GM12878 (cell line): ENCODE measurements at regions not wholly inside any gene's neighbourhood (a gene's known extent, or its start where the extent isn't known, plus 50 kb on each side); places are given as distances from the start of the nearest gene placed in this dataset.

Experiments
- ATAC-seq: fragments of 200-7000 bp; cut with Tn5 transposase; 3 replicates; pipeline ENCODE4 v1.9.1; 2020; ENCODE audit warnings: mild to moderate bottlenecking, moderate library complexity
- BruUV-seq: library from RNA; stranded (reverse); fragments of 400-500 nt; replicated peaks from 2 replicates; lab custom pipeline; 2021; lab: Mats Ljungman, UMichigan
- CTCF ChIA-PET: fragments of 300-600 bp; sonication (Branson Sonifier 250); formaldehyde crosslinking; extraction: SDS; loops from one replicate; lab custom pipeline; 2021; ENCODE audit warnings: inconsistent platforms; lab: Yijun Ruan, JAX
- POLR2A ChIA-PET: fragments of 350-600 bp; formaldehyde crosslinking; extraction: SDS; loops from one replicate; lab custom pipeline; 2021; ENCODE audit warnings: inconsistent platforms; lab: Charles Lee
- RAD21 ChIA-PET: fragments of 300-600 bp; sonication (Branson Sonifier 250); formaldehyde crosslinking; loops from one replicate; lab custom pipeline; 2023; ENCODE audit warnings: antibody characterized with exemption; ENCODE audit not compliant: unreplicated experiment; lab: Charles Lee
- SMC1A ChIA-PET: fragments of 300-600 bp; sonication (Branson Sonifier 250); formaldehyde crosslinking; loops from one replicate; lab custom pipeline; 2023; ENCODE audit not compliant: unreplicated experiment, uncharacterized antibody; lab: Charles Lee
- DNase-seq: peaks from one replicate; pipeline ENCODE4 v3.0.0-alpha.2; 2011; ENCODE audit warnings: low read depth, low spot score
- FAIRE-seq: peaks from 3 replicates; lab custom pipeline; 2011; peaks lifted over from hg19 to GRCh38; lab: Jason Lieb, UNC
- H2AFZ ChIP-seq: 2 replicates; pipeline ENCODE4 v1.6.0; 2011; ENCODE audit warnings: low read depth, low read length, control low read depth; ENCODE audit not compliant: control insufficient read depth
- H3K27ac ChIP-seq: 2 replicates; pipeline ENCODE4 v1.5.1; 2011; ENCODE audit warnings: control low read depth; ENCODE audit not compliant: control insufficient read depth, insufficient read depth
- H3K27me3 ChIP-seq, 2 experiments: replicated peaks in 1 of 2; 2 replicates each; pipeline versions ENCODE4 v1.6.0 to v1.6.1; 2011; ENCODE audit warnings: low read length in 1 of 2; ENCODE audit not compliant: control insufficient read depth in 2 of 2, insufficient read depth in 2 of 2
- H3K36me3 ChIP-seq, 2 experiments: 2 replicates each; pipeline ENCODE4 v1.5.1; 2011; ENCODE audit warnings: low read length in 1 of 2; ENCODE audit not compliant: control insufficient read depth in 2 of 2, insufficient read depth in 2 of 2
- H3K4me1 ChIP-seq: 2 replicates; pipeline ENCODE4 v1.6.1; 2011; ENCODE audit warnings: mild to moderate bottlenecking, low read length, moderate library complexity, mixed read lengths; ENCODE audit not compliant: control insufficient read depth, insufficient read depth
- H3K4me2 ChIP-seq: 2 replicates; pipeline ENCODE4 v1.6.0; 2011; ENCODE audit warnings: control low read depth; ENCODE audit not compliant: control insufficient read depth, insufficient read depth
- H3K4me3 ChIP-seq: fragments of 200-600 bp; sonication (generic); 2 replicates; pipeline ENCODE4 v1.5.1; 2016
- H3K79me2 ChIP-seq: 2 replicates; pipeline ENCODE4 v1.6.0; 2011; ENCODE audit warnings: low read length; ENCODE audit not compliant: control insufficient read depth, insufficient read depth
- H3K9ac ChIP-seq: 2 replicates; pipeline ENCODE4 v1.8.0; 2011; ENCODE audit warnings: low read length, control low read depth, mixed read lengths; ENCODE audit not compliant: control insufficient read depth, insufficient read depth
- H3K9me3 ChIP-seq: replicated peaks from 3 replicates; pipeline ENCODE4 v1.5.1; 2011; ENCODE audit warnings: mild to moderate bottlenecking, low read length; ENCODE audit not compliant: control insufficient read depth, insufficient read depth
- H4K20me1 ChIP-seq: 2 replicates; pipeline ENCODE4 v1.6.0; 2011; ENCODE audit not compliant: control insufficient read depth, insufficient read depth
- ATF7 ChIP-seq: fragments of 450-650 bp; IDR thresholded peaks from 2 replicates; pipeline ENCODE4 v1.6.1; 2016; ENCODE audit warnings: low read depth, mild to moderate bottlenecking
- BCL11A ChIP-seq: IDR thresholded peaks from 2 replicates; pipeline ENCODE4 v1.6.1; 2011; ENCODE audit warnings: low read depth, low read length
- CHD2 ChIP-seq: IDR thresholded peaks from 2 replicates; pipeline ENCODE4 v1.6.1; 2011; ENCODE audit warnings: low read depth, low read length, improper control_type of control experiment, borderline replicate concordance
- CREB1 ChIP-seq: IDR thresholded peaks from 2 replicates; pipeline ENCODE4 v1.6.1; 2012; ENCODE audit warnings: low read depth, mild to moderate bottlenecking, inconsistent platforms
- ETV6 ChIP-seq, 2 experiments: fragments of 450-650 bp in 1 of 2; IDR thresholded peaks in 1 of 2; conservative IDR thresholded peaks in 1 of 2; 2 replicates each; pipeline ENCODE4 v1.6.1; 2014; ENCODE audit warnings: antibody characterized with exemption in 1 of 2, borderline replicate concordance in 1 of 2, low read depth in 1 of 2, mild to moderate bottlenecking in 1 of 2, moderate library complexity in 1 of 2
- MEF2A ChIP-seq: IDR thresholded peaks from 2 replicates; pipeline ENCODE4 v1.6.1; 2011; ENCODE audit warnings: low read depth, mild to moderate bottlenecking, low read length, moderate library complexity; ENCODE audit not compliant: insufficient read depth
- NFXL1 ChIP-seq: fragments of 450-650 bp; IDR thresholded peaks from 2 replicates; pipeline ENCODE4 v1.6.1; 2017; ENCODE audit warnings: antibody characterized with exemption, mild to moderate bottlenecking, borderline replicate concordance
- NR2C2 ChIP-seq: IDR thresholded peaks from 2 replicates; pipeline ENCODE4 v1.6.1; 2011; ENCODE audit warnings: borderline replicate concordance, low read depth; ENCODE audit not compliant: control insufficient read depth, insufficient read length
- RBBP5 ChIP-seq: fragments of 200-600 bp; sonication (generic); conservative IDR thresholded peaks from 2 replicates; pipeline ENCODE4 v1.6.1; 2016
- RCOR1 ChIP-seq: conservative IDR thresholded peaks from 2 replicates; pipeline ENCODE4 v1.6.1; 2012; ENCODE audit warnings: low read depth, low read length, improper control_type of control experiment
- RFX5 ChIP-seq: IDR thresholded peaks from 2 replicates; pipeline ENCODE4 v1.6.1; 2011; ENCODE audit warnings: low read depth, low read length, improper control_type of control experiment
- SP1 ChIP-seq: IDR thresholded peaks from one replicate; pipeline ENCODE4 v1.6.1; 2011; ENCODE audit warnings: low read depth, low read length
- TCF12 ChIP-seq: IDR thresholded peaks from 2 replicates; pipeline ENCODE4 v1.6.1; 2011; ENCODE audit warnings: low read depth, mild to moderate bottlenecking, low read length
- USF2 ChIP-seq: IDR thresholded peaks from 2 replicates; pipeline ENCODE4 v1.6.1; 2011; ENCODE audit warnings: low read depth, low read length, improper control_type of control experiment, borderline replicate concordance
- ZNF622 ChIP-seq: fragments of 450-650 bp; IDR thresholded peaks from 2 replicates; pipeline ENCODE4 v1.6.1; 2017; ENCODE audit warnings: mild to moderate bottlenecking, inconsistent platforms
- ZZZ3 ChIP-seq: IDR thresholded peaks from 2 replicates; pipeline ENCODE4 v1.6.1; 2011; ENCODE audit warnings: low read depth; ENCODE audit not compliant: control insufficient read depth, insufficient read length
- WGBS: methylation state at CpG from one replicate; pipeline ENCODE4 v1.1.6; 2016; ENCODE audit warnings: low lambda C conversion rate; ENCODE audit not compliant: insufficient replicate concordance, insufficient coverage; ENCODE audit errors: missing lambda C conversion rate; 5-methylcytosine and 5-hydroxymethylcytosine counted together
- in situ Hi-C: fragments of 300-500 bp; cut with MboI; formaldehyde crosslinking; loops from 9 replicates; pipeline ENCODE4 v1.14.3; 2018; ENCODE audit warnings: mixed read lengths
- intact Hi-C: fragments of 100-400 bp; cut with micrococcal nuclease; formaldehyde crosslinking; loops from one replicate; pipeline ENCODE4 v1.14.2; 2022; ENCODE audit not compliant: unreplicated experiment

- DNase-seq (no peak), FAIRE-seq (no peak), ATAC-seq (no peak)
- Histone ChIP-seq H4K20me1 (no peaks in the 10 kb centered on the region), H2AFZ (no peak overlapping the region), H3K4me1 (no peaks in the 10 kb centered on the region), H3K36me3 (no peaks in the 10 kb centered on the region), H3K79me2 (no peaks in the 10 kb centered on the region), H3K4me2 (no peak overlapping the region), H3K27me3 (no peaks in the 10 kb centered on the region), H3K4me3 (no peak overlapping the region), H3K27ac (no peak overlapping the region), H3K9me3 (no peaks in the 10 kb centered on the region), H3K9ac (no peak overlapping the region)
- no peak for TF ChIP-seq CHD2
- TF ChIP-seq ZNF622 = no peak
- no peak for TF ChIP-seq MEF2A
- no peak for TF ChIP-seq USF2
- TF ChIP-seq NFXL1 = no peak
- no peak for TF ChIP-seq ATF7
- no peak for TF ChIP-seq TCF12
- TF ChIP-seq ETV6 (conservative IDR thresholded peaks at IDR 0.05 in 1 of 2, IDR thresholded peaks at IDR 0.05 in 1 of 2; ENCODE audit: borderline replicate concordance in 1 of 2, low read depth in 1 of 2) = no peak
- TF ChIP-seq RFX5 = no peak
- TF ChIP-seq NR2C2 = no peak
- TF ChIP-seq RCOR1 = no peak
- no peak for TF ChIP-seq RBBP5
- TF ChIP-seq CREB1 = no peak
- no peak for TF ChIP-seq ZZZ3
- no peak for TF ChIP-seq BCL11A
- TF ChIP-seq SP1 = no peak
- ChIA-PET RAD21 (no interaction called here), CTCF (no interaction called here), SMC1A (no interaction called here), POLR2A (no interaction called here)
- WGBS = 53% methylated on average over 2 of the region's 2 CpGs
- in situ Hi-C loops (no loop called here), intact Hi-C loops (no loop called here)
- no TSS peak for BruUV-seq
Observed at GRCh38 chr18:1861473-1861872, 709.8 kb downstream of the METTL4 start.
